Left renal pelvis (tissue), 4 donors: ENCODE measurements at regions not wholly inside any gene's neighbourhood (a gene's known extent, or its start where the extent isn't known, plus 50 kb on each side); places are given as distances from the start of the nearest gene placed in this dataset.
"Not testable (repeated sequence)": the region's sequence is repeated elsewhere in the genome, so short reads cannot be mapped to it uniquely, and the experiment has no call there.

Experiments used
- DNase-seq, 4 donors: peaks; one replicate each; pipeline ENCODE4 v3.0.0-alpha.2; 2013; ENCODE audit warnings: low read depth in 4 of 4, low spot score in 3 of 4

DNA sequence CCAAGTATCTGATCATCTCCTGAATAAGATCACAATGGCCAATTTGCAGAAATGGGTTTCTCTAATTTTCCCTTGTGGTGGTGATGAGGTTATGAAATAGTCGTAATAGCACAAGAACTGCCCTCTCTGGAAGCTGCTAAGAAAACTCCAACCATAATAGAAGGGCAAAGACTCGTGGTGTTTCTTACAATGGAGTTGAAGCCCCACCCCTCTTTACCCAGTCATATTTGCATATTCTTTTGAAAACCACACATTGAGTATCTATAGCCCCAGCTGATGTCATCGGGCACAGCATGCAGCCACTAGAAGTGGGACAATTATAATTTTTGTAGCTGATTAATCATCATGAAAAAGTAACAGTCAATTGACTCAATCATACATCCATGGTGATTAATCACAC lies 452.1 kb upstream of the POU3F2 start:
- DNase-seq, result no peak

- no peak for DNase-seq
Measured at GRCh38 chr6:98384334-98384733, 450.0 kb upstream of the POU3F2 start.

DNA sequence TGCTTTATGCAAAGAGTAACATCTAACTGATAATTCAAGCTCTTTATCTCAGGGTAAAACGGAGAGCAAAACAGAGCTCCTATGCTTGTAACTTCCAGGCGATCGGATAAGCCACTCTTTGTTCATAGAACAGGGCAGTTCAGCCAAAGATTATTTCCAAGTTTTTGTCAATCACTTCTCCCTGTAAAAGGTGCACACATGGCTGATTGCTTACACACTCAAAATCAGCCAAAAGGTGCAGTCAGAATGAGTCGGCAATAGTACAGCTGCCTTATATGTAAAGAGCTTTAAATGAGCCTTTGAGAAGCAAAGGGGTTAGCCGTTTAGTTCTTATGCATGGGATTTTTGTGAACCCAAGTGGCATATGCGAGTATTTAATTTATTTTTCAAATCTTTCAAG lies 449.6 kb upstream of the POU3F2 start:
- DNase-seq, result no peak

GRCh38 chr6:98395610-98396166 lies 438.7 kb upstream of the POU3F2 start:
- DNase-seq, result no peak

- DNase-seq, result no peak
Measured at GRCh38 chr6:98416027-98416426, 418.3 kb upstream of the POU3F2 start.

DNA sequence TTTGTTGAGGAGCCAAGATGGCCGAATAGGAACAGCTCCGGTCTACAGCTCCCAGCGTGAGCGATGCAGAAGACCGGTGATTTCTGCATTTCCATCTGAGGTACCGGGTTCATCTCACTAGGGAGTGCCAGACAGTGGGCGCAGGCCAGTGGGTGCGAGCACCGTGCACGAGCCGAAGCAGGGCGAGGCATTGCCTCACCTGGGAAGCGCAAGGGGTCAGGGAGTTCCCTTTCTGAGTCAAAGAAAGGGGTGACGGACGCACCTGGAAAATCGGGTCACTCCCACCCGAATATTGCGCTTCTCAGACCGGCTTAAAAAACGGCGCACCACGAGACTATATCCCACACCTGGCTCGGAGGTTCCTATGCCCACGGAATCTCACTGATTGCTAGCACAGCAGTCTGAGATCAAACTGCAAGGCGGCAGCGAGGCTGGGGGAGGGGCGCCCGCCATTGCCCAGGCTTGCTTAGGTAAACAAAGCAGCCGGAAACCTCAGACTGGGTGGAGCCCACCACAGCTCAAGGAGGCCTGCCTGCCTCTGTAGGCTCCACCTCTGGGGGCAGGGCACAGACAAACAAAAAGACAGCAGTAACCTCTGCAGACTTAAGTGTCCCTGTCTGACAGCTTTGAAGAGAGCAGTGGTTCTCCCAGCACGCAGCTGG lies 417.7 kb upstream of the POU3F2 start:
- DNase-seq, result not testable (repeated sequence)

DNA sequence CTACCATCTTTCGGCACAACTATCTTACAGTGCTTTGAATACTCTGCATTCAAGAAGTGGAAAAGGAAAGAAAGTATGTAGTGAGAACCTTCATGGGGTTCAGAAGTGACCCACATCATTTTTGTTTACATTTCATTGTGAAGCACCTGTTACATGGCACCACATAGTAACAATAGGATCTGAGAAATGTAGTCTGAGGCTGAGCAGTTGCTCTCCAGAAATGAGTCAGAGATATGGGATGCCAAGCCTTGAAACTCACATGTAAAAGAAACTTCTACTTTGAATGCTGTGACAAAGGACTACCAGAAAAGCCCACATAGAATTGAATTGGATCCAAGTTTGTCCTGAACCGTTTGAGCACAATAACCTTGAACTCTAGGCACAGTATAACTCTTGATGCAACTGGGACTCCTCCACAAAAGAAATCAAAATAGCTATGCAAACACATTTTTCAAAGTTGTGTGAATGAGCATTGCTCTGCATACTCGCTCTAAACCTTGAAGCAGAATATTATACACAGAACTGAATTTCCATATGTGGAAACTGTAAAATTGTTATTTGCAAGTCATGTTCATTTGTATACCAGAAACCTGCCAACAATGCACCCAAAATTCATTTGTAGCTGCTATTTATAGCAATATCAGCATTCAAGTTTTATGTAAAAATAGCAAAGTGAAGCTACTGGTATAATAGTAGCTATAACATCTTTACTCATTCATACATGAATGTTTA lies 400.9 kb upstream of the POU3F2 start:
- no peak for DNase-seq

DNA sequence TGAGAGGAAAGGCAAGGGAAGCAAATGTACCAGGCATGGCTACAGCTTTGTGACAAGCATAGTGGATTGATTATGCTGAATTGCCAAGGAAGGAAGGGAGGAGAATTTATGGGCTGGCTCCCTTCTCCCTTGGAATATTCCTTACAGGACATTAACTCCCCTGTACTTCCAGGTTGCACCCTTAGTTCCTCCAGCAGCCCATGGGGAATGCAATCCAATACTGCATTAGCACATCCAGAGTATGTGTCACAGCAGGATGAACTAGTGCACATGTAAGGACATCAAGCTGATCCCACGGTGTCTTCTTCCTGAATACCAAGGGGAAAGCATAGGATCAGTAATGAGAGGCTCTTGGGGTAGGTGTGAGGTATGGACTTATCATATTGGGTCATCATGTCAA lies 390.7 kb upstream of the POU3F2 start:
- DNase-seq, result no peak

GRCh38 chr6:98452685-98453084 lies 381.7 kb upstream of the POU3F2 start:
- DNase-seq, result no peak

- DNase-seq, result no peak
Measured at GRCh38 chr6:98454809-98455322, 379.5 kb upstream of the POU3F2 start.

DNA sequence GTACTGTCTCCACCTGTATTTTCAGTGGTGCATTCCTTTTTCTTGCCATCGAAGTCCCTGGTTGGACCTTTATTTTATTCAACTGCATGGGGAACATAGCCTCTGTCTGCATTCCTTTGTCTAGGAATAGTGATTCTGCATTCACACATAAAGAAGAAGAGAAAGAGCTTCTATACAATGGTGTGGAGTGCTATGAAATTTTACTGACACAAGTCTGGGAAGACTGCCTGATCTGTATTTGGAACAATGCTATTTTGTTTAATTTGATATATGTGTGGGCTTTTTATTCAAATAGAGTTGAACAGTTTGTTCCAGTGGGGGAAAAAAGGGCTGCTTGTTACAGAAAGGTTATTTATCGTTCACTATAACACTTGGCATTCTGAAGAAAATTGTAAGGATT lies 375.7 kb upstream of the POU3F2 start:
- no peak for DNase-seq

GRCh38 chr6:98463038-98464000 lies 371.1 kb upstream of the POU3F2 start:
- peak in 3 of 4 donors; percentile 5 to 15 (median 10) for DNase-seq

DNA sequence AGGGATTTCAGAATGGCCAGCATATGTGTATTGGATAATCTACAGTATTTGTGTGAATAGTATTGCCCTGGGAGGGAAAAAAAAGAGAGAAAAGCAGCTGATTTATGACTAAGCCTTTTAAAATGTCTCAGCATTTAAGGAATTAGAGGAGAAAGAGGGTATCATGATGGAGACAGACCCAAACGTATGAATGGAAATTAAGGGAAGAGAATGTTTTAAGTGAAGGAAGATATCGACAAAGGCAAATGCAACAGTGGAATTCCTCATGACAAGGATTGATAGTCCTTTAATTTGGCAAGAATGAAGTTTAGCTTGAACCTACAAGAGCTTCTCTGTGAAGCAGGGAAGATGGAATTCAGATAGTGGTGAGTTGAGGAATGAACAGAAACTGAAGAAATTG lies 367.3 kb upstream of the POU3F2 start:
- DNase-seq, result no peak

DNA sequence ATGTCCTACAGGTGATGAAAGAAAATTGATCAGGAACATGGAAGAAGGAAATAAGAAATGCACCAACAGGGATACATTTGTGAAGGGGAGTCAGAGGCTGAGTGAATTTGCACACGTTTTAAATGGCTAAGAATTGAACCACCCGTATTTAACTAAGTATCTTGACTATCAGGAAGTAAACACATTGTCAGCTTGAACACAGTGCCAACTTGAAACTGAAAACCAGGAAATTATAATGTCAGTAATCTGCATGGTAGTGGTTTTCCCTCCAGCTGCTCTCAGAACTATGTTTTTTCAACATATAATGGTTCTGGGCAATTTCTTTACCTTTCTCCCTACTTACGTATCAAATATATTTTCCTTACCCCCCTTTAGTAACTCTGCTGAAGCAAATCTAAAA lies 366.5 kb upstream of the POU3F2 start:
- DNase-seq, result no peak

GRCh38 chr6:98469141-98469540 lies 365.2 kb upstream of the POU3F2 start:
- DNase-seq, result no peak

GRCh38 chr6:98470821-98471220 lies 363.6 kb upstream of the POU3F2 start:
- DNase-seq, result no peak

- DNase-seq, result no peak
Measured at GRCh38 chr6:98471444-98471843, 362.9 kb upstream of the POU3F2 start.

DNA sequence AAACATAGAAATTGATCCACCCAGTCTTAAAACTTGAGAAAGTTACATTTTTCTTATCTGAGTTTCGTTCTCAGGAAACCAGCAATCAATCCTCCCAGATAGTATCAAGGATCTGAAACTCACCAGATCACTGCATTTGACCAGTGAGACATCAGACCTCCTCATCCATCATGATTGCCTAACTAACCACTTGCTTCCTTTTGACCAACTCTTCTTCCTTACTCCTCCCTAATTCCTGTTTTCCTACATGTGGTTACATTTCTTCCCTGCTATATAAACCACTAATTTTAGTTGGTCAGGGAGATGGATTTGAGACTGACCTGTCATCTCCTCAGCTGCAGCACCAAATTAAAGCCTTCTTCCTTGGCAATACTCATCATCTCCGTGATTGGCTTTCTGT lies 357.1 kb upstream of the POU3F2 start:
- no peak for DNase-seq

GRCh38 chr6:98484696-98485095 lies 349.7 kb upstream of the POU3F2 start:
- no peak for DNase-seq

GRCh38 chr6:98485593-98485992 lies 348.8 kb upstream of the POU3F2 start:
- DNase-seq, result no peak

GRCh38 chr6:98486057-98486456 lies 348.3 kb upstream of the POU3F2 start:
- DNase-seq, result no peak
